EL (cell line): ENCODE measurements at regions not wholly inside any gene's neighbourhood (a gene's known extent, or its start where the extent isn't known, plus 50 kb on each side); places are given as distances from the start of the nearest gene placed in this dataset.

ENCODE experiments used
- DNase-seq: peaks from one replicate; pipeline ENCODE4 v3.0.0-alpha.2; 2016

DNA sequence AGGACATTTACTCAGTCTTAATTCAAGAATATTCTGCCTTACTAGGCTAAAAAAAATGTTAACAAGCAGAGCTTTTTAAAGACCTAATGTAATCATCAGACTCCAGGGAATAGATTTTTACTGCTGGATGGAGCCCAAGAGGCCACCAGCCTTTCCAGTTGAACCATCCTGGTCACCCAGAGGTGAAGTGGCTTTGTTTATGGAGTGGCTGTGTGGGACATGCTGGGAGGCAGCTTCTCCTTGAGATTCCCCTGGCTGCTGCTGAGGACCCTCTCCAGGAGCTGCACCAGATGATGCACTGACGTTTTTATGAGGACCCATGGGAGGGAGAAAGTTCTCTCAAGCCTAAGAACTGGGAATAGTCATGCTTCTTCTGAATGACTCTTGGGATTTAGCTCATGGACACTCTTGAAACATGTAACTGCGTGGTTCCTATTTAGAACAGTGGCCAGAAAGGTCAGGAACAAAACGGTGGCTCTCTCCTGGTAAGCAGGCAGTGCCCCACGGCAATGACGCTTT lies 205.9 kb upstream of the MIR17HG start:
- DNase-seq = no peak

DNA sequence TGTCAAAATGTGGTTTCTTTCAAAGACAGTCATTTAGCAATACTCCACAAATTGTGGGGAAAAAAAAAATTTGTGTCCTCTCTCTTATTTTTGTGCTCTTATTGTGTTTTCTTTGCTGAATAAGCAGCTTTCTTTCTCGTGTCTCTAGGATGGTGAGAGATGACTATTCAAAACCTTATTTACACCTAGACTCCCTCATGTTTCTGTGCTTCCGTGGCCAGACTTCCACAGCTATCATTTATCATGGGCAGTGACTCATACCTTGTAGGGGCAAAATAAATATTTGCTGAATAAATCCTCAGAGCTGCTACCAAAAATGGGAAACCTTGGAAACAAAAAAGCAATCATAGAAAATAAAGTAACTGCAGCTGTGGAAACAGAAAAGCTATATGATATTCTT lies 204.9 kb upstream of the MIR17HG start:
- no peak for DNase-seq

DNA sequence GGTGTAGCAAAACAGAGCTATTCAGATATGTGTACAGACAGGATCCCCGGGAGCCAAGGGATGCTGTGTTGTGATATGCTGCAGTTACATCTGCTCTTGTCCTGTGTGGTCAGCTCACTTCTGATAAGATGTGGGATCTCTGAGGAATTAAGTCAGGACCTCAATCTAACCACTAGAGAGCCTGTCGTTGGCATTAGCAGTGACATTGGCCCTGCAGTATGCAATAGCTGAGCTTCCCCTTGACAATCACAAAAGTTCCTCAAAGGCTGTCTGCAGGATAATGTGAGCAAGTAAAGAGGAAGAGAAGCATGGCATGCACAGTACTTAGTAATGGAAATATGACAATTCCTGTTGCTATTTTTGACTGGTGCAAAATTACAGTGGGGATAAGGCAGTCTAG lies 203.4 kb upstream of the MIR17HG start:
- DNase-seq = no peak

DNA sequence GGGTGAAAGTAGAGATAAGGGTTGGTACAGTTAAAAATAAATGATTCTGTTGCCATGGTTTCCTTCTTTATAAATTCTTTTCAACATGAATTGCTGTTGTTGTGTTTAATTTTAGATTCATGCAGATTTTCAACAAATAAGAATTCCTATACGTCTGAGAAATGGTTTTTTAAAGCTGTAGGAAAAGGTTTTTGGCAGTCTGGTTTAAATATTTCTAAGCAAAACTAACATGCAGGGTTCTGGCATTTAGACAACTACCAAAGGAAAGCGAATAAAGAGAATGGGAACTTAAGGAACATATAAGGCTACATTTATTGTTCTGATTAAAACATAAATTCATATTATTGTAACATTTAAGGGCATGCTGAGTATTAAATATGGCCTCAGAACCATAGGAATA lies 203.0 kb upstream of the MIR17HG start:
- no peak for DNase-seq

DNA sequence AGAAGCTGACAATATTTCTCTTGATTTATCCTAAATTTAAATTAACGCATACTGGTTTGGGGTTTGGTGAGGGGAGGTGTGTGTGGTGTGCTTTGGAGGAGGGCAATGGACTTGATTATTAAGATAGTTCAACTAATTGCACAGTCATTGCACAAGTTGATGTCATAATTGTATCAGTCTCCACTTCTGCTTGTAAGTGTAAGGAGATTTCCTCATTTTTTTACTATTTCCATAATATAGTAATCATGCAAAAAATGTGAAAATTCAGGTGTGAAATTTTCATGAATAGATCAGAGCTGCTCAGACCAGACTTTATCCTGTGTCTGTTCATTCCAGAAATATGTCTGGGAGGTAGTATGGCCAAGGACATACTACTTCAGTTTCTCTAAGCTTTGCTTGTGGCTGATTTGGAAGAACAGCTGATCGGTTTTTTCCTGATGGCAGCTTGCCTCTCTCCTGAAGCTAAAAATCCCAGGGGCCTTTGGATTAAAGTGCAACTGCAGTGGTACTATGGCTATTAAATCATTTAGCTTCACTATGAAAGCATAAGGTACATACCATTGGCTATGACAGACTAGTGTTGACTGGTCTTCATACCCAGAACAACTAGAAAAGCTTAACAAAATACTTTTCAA lies 201.8 kb upstream of the MIR17HG start:
- DNase-seq = no peak

DNA sequence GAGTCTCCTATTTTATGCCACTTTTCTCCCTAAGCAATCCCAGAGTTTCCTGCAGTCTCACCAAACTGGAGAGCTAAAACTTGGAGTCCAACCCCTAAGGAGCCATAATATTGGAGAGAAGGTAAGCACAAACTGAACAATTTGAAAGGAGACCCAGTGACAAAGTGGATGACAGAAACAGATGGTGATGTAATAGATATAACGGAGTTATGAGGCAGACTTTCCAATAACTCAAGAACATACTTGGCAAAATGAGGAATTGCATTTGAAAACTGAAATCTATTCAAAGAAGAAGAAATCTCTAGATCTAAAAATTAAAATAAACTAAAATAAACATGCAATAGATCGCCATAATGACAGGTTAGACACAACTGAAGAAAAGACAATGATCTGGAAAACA lies 200.9 kb upstream of the MIR17HG start:
- no peak for DNase-seq

DNA sequence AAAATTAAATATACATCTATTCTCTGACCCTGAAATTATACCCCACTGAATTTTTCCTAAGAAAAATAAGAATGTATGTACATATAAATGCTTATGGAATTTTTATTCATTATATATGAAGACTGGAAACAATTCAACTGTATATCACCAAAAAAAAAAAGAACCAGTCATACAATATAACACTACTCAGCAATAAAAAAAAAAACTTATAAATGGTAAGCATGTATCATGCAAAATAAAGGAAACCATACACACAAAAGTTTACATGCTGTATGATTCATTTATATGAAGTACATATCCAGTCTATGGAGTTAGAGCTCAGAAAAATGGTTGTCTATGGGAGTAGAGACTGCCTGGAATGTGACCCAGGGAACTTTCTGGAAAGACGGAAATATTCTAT lies 199.4 kb upstream of the MIR17HG start:
- no peak for DNase-seq

DNA sequence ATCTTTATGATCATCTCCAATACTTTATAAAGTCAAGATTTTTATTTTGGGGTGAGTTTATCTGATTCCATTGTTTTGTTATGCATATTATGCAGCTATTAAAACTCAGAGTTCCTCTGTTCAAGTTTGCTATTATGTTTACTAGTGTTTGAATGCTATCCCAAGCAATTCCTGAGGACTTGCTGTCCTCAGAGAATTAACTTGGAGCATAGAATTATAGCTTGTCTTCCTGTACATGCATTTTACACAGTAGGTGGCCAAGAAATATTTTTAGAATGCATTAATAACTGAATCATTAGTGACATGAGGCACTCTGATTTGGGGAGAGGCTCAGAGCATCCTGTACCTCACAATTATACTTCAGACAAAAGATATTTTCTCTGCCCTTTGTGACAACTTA lies 195.6 kb upstream of the MIR17HG start:
- no peak for DNase-seq

DNA sequence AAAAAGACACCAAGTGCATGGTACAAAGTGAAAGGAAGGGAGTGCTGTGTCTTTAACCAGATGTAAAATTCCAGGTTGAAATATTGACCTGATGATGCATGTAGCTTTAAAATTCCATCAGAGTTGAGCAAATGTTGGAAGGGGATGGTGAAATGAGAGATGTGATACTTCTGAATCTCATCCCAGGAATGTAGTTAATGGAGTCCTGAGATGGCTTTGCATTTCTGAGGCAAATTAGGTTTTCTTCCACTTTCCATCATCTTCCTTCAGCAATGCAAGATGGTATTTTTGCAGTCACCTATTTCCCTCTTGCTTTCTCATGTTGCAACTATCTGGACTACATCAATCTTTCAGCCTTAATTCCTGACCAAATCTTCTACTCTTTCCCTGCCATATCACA lies 194.1 kb upstream of the MIR17HG start:
- DNase-seq = no peak

DNA sequence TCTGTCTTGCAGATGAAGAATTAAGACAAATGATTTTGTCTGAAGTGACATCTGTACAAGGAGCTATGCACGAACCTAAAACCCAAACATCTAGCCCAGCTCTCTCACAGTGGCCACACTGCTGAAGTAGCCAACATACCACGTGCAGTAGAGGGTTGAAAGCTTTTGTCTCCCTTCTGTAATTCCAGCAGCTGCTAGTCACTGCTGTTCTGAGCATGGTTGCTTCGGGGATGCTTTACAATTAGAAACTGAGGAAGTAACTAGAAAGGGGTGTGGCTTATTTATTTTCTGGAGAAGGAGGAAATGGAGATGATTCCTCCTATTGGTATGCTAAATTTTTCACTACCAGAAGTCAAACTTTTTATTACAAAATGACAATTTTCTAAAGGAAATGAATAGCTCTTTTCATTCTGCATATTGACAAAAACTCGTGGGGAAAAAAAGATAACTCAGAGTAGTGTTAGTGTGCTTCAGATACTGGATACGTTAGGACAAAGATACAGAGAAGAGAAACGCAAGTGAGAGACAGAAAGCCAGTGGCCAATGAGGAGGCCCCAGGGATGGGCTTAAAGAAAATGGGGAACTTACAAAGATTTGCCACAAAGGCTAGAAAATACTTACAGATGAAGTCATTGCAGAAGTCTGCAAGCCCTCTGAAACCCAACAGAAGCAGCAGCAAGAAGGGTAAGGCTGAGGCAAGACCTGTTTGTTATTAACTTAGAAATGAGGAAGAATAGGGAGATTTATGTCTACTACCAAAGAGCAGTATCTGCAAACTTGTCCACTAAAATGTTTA lies 192.7 kb upstream of the MIR17HG start:
- no peak for DNase-seq

DNA sequence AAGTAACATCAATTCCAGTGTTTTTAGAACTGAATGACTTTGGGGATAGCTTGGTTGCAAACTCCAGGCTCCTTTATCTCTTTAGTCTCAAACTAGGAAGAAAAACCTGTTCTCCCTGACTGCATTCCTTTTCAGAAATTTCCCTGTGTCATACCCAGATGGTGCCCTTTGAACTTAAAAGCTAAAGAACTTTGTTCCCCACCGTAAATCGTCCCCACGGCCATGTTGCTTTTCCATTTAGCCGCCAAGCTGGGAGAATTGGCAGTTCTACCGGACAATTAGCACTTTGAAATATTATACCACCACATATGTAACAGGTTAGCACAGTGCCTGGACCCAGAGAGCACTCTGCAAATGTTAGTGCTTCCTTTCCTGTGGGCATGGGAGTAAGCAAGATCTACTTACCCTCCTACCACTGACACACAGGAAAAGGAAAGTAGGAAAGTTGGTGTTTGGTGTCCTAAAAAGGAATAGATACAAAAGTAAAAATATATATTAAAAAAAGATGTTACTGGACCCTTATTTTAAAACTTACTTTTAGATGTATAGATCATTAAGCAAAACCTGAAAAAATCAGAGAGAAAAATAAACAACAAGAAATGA lies 191.9 kb upstream of the MIR17HG start:
- DNase-seq = no peak

DNA sequence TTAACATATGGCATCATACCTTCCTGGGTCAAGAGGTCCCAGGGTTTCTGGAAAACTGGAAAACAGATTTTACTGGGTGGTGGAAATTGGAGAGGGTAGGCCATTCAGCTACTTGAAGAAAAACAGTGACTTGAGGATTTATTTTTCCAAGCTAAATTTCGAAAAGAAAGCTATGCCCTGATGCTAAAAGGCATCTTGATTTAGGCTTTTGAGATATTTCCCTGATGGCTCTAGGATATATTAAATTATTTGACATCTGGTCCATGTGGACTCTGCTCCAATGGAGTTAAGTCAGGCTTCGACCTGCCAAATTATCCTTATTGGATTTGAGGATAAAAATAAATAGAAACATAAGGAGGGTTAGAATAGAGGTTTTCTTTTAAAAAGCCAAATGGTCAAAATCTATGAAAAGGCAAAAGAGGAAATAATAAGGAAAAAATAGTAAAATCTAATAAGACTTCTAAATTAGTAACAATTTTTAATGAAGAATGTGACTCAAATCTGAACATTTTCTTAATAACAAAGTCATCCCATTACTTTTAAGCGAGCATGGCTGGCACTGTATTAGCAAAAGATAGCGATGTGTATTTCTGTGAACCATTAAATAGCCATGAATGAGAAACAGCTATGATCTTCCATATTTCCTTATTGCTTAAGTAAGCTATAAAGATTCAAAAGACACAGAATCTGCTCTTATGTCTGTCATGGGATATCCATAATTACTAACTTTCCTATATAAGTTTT lies 190.0 kb upstream of the MIR17HG start:
- DNase-seq = no peak

DNA sequence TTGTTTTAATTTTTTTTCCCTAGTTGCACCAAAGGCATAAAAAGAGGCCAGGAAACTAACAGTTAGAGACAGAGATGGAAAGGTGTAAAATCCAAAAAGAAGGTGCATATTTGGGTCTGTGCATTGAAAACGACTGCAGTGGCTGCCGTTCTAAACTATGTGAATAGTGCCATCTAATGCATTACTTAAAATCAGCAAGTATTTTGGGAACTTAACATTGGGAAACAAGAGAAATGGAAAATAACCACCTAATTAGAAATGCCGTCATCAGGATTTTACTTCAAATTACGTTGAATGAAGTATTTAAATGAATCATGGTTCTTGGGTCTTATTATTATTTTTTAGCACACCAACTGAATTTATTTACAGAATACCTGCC lies 189.5 kb upstream of the MIR17HG start:
- no peak for DNase-seq

DNA sequence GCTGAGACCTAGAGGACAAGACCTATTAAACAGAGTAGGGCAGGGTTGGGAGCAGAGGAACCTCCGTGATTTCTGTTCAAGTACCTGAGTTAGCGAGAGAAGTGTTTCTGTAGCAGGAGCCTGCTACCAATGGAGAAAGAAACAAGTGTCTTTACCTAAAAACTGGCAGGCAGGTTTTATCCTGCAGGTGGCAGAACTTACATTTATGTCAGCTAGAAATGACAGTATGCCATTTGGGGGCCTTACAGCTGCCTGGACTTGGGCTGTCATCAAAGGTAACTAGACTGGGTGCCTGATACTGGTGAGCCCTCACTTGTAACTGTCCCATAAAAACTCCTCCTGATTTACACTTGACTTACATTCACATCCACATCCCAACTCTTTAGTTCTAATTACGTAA lies 185.3 kb upstream of the MIR17HG start:
- no peak for DNase-seq

DNA sequence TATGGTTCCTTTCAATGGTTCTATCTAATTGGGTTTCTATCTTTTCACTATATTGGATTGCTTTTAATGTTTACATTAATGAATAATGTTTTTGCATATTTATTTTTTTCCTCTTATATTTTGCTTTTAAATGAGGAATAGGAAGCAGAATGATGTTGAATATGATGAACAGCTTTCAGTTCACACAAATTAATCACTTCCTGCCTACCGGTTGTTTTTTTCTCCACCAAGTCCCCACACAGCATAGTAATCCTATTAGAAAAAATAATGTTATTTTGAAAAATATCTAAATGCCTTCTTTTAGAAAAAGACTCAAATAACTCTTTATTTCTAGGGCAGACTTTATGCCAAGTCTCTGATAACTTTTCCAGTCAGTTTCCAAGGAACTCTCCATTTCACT lies 184.9 kb upstream of the MIR17HG start:
- no peak for DNase-seq

DNA sequence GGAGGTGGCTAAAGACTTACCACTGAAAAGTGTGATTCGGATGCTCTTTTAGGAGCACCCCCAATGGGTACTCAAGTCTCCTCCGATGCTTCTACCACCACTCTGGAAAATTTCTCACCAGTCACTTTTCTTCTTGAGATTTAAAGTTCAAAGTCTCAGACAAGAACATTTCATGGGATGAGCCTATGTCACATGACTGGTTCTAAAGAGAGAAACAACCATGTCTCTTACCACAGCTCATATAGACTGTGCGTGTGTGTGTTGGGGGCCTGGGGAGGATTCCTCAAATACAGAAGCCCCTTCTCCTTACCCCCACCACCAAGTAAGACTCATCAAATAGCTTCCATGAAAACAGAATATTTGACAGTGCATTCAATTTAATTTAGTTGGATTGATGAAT lies 181.7 kb upstream of the MIR17HG start:
- DNase-seq = no peak

DNA sequence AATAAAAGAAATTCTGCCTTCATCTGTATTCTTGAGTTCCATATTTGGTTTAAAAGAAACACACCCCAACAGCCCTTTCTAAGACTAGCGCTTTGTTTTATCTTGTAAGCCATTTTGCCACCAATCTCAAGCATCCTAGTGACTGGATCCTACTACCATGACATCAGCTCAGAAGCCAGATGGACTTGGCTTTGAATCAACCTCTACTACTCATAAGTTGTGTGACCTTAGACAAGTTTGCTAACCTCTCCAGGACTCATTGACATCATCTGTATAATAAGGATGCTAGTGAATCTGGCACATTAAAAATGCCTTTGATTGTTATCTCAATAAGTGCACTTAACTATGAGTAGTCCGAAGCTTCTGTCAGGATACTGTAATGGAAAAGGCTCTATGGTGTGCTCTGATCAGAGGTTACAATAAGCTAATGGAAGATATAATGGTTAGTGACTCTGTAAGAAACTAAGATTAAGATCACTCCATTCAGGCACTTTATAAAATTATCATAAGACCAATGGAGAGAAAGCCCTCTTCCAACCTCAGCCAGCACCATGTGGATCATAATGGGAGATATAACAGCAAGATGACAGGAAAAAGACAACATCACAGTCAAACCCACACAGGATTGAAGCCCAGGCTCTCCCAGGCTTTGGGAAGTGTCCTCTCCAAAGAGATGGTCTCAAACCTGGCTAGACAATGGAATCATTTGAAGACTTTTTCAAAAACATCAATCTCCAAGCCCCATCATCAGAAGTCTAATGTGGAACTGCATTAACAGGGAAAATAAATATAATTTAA lies 180.6 kb upstream of the MIR17HG start:
- DNase-seq = no peak

DNA sequence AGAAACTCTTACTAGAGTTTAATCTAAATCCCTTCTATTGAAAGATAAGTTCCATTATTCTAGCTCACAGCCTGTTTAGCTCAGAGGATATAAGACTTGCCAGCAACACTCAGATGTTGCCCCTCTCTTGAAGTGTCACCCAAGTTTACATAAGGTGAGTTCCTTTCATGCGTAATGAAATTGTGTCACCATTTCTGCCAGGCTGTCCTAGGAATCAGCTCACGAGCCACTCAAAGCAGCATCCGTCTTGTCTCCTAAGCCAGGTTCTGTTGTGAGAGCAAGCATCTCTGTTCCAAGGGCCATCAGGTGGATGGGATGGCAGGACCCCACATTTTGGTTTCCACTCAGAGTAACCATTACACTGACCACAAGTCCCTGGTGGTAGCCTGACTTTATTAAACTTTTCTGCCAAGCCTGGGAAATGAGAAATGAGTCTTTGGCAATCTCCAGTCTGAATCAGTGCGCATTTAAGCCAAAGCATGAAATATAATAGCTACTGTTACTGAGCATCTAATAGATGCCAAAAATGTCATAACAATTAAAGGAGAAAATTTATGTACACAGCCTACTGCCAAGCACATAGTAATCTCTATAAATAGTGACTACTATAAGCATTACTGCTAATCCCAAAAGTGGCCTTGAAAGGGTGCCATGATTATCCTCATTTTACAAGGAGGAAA lies 179.6 kb upstream of the MIR17HG start:
- DNase-seq = no peak

DNA sequence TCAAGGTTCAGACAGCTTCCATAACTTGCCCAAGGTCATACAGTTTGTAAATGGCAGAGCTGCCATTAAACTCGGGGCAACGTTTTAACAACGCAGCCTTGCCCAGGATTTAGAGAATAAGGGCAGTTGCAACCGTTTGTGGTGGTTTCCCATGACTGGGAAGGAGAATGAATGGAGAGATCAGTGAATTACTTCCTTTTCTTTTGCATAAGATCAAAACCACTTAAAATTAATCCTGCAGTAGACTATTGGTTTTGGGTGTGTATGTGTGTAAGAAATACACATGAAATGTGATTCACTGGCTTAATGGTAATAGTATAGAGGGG lies 179.1 kb upstream of the MIR17HG start:
- no peak for DNase-seq

DNA sequence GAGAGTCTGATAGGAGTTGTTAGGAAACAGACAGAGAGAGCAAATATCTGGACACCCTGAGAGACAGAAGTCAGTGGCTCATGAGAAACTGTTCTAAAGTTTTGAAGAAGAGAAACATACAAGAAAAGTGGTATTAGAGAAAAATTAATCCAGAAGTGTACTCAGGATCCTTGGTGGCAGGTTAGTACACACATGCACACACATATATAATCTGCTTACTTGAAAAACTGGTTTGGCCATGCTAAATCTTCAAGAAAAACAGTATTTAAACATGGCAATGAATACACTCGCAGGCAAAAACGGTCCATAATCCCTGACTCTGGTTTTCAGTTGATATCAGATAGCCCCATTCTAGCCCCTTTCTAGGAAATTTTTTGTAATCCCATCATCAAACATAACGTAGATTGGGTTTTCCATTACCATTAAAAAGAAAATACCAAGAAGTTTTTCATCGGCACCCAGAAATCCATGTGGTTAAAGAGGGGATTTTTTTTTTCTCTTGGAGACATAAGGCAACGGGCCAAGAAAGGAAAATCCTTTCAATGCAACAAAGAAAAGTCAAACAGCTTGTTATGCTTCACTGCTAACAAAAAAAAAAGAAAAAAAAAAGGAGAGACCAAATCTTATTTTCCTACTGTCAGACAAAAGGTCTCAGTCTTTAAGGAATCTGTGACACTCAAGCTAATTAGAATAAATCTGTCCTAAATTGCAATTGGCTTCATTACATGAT lies 178.0 kb upstream of the MIR17HG start:
- DNase-seq = no peak

DNA sequence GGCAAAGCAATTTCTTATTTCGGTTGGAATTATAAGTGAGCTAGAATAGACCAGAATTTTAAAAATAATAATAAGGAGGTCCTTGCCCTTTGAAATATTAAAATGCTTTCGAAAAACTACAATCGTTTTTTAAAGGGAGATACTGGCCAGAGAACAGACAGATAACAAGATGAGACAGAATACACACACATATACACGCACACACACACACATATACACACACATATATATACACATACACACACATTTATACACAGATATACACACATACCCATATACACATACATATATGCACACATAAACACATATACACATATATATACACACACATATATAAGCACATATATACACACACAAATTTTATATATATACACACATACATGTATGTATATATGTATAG lies 175.3 kb upstream of the MIR17HG start:
- DNase-seq = no peak
